Uterus (tissue), 2 donors: ENCODE measurements at regions not wholly inside any gene's neighbourhood (a gene's known extent, or its start where the extent isn't known, plus 50 kb on each side); places are given as distances from the start of the nearest gene placed in this dataset.

Experiments
- POLR2A ChIP-seq, 2 donors: fragments of 450-650 bp; IDR thresholded peaks; one replicate each; pipeline ENCODE4 v1.6.1; 2016; ENCODE audit warnings: antibody characterized with exemption in 2 of 2, mild to moderate bottlenecking in 1 of 2, moderate library complexity in 1 of 2
- TF ChIP-seq, protein P1 (sequence below), 4 experiments: fragments of 200-600 bp in 2 of 4; fragments of 450-650 bp in 2 of 4; sonication (generic) in 2 of 4; IDR thresholded peaks; one replicate each; pipeline ENCODE4 v1.5.1; 2016 to 2019; ENCODE audit warnings: antibody characterized with exemption in 4 of 4, mild to moderate bottlenecking in 2 of 4, moderate library complexity in 1 of 4

- TF ChIP-seq, protein P1, sequence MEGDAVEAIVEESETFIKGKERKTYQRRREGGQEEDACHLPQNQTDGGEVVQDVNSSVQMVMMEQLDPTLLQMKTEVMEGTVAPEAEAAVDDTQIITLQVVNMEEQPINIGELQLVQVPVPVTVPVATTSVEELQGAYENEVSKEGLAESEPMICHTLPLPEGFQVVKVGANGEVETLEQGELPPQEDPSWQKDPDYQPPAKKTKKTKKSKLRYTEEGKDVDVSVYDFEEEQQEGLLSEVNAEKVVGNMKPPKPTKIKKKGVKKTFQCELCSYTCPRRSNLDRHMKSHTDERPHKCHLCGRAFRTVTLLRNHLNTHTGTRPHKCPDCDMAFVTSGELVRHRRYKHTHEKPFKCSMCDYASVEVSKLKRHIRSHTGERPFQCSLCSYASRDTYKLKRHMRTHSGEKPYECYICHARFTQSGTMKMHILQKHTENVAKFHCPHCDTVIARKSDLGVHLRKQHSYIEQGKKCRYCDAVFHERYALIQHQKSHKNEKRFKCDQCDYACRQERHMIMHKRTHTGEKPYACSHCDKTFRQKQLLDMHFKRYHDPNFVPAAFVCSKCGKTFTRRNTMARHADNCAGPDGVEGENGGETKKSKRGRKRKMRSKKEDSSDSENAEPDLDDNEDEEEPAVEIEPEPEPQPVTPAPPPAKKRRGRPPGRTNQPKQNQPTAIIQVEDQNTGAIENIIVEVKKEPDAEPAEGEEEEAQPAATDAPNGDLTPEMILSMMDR (IDR thresholded peaks at IDR 0.05) = no peak
- no peak for TF ChIP-seq POLR2A (IDR thresholded peaks at IDR 0.05)
Measured at GRCh38 chr15:62365795-62366442, 200.8 kb upstream of the C2CD4B start.
